GM06990 (cell line): ENCODE measurements at regions not wholly inside any gene's neighbourhood (a gene's known extent, or its start where the extent isn't known, plus 50 kb on each side); places are given as distances from the start of the nearest gene placed in this dataset.

ENCODE experiments used
- DNase-seq: peaks from one replicate; pipeline ENCODE4 v3.0.0-alpha.2; 2011; ENCODE audit not compliant: insufficient read length; ENCODE audit errors: extremely low read depth
- H3K27me3 ChIP-seq: replicated peaks from 2 replicates; pipeline ENCODE4 v1.6.0; 2011; ENCODE audit warnings: low read length; ENCODE audit not compliant: control insufficient read depth, insufficient read depth
- H3K36me3 ChIP-seq: 2 replicates; pipeline ENCODE4 v1.5.1; 2011; ENCODE audit warnings: low read length; ENCODE audit not compliant: control insufficient read depth, insufficient read depth
- H3K4me3 ChIP-seq: replicated peaks from 2 replicates; pipeline ENCODE4 v1.5.1; 2011; ENCODE audit warnings: low read depth, mild to moderate bottlenecking, control low read depth, low read length
- CTCF ChIP-seq: IDR thresholded peaks from 2 replicates; pipeline ENCODE4 v1.5.1; 2011; ENCODE audit warnings: low read length, control low read depth, mild to moderate bottlenecking, inconsistent platforms; ENCODE audit not compliant: insufficient read depth, poor library complexity, severe bottlenecking

DNA sequence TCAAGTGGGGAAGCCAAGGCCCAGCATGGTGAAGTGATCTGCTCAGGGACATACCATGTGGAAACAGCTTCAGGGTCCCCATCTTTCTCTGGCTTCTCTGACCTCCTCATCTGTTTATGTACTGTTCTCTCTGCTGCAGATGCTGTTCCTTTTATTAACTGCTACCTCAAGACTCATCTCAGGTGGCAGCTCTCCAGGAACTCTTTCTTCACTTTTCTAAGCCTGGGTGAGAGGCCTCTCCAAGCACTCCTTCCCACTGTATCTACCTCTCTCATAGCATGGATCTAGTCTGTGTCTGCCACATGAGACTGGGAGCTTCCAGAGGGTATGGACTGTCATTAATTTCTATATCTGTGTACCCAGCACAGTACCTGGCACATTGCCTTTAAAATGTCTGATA, 73.4 kb upstream of the PPM1J start:
- no peaks in the 10 kb centered on the region for H3K27me3 ChIP-seq
- H3K4me3 ChIP-seq: no peak overlapping the region
- DNase-seq: no peak
- no peak for TF ChIP-seq CTCF
- no peaks in the 10 kb centered on the region for H3K36me3 ChIP-seq

DNA sequence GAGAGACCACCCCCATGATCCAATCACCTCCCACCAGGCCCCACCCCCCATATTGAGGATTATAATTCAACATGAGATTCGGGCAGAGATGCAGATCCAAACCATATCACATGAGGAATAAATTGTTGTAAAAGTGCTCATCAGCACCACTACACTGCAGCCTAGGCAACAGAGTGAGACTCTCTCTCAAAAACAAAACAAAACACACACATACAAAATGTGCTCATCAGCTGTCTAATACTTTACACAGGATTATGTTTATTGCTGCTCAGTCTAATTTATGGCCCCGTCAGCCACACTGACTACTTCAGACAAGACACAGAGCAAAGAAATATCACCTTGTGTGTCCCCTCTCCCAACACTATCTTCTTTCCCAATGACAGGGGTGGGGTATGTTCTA, 72.9 kb upstream of the PPM1J start:
- Histone ChIP-seq H3K36me3 (no peaks in the 10 kb centered on the region), H3K27me3 (no peaks in the 10 kb centered on the region), H3K4me3 (no peak overlapping the region)
- no peak for DNase-seq
- no peak for TF ChIP-seq CTCF

DNA sequence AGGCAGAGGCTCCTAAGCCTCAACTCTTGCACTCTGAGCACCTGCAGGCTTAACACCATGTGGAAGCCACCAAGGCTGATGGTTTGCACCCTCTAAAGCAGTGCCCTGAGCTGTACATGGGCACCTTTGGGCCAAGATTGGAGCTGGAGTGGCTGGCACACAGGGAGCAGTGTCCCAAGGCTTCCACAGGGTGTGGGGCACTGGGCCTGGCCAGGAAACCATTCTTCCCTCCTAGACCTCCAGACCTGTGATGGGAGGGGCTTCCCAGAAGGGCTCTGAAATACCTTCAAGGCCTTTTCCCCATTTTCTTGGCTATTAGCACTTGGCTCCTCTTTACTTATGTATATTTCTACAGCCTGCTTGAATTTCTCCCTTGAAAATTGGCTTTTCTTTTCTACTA, 67.9 kb upstream of the PPM1J start:
- TF ChIP-seq CTCF: no peak
- H3K27me3 ChIP-seq: no peaks in the 10 kb centered on the region; the same call in 1 of the 2 replicates
- no peaks in the 10 kb centered on the region for H3K36me3 ChIP-seq
- DNase-seq: no peak
- no peak overlapping the region for H3K4me3 ChIP-seq

DNA sequence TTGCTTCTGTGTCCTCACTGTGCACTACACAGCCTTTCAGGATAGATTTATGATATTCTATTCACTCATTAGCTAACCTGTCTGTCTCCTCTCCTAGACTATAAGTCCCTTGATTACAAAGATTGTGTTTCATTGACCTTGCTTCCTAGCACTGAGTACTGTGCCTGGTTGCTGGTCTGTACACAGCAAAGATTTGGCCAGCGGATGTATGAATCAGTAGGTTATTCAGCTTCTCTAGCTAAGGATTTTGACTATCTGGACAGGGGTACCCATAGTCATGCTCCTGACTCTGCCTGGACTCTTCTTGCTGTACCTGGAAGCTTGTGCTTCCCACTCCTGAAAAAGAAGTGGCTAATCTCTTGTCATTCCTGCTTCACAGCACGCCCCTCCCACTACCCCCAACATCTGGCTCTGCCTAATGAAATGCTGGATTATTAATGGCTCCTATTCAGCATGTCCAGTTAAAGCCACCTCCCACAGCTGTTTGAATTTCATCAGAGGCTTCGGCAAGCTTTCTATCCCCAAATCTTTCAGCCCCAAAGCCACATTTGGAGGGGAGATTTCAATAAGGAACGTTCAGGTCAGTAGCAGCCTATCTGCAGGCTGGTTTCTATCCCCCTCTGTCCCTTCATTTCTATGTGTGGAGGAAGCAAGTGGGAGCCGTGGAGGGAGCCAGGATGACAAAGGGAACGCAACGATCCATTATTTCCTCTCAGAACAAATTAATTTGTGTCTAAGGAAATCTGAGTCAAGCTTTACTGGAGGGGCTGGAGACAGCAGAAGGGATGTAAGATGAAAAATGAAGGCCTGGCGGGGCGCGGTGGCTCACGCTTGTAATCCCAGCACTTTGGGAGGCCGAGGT, 64.8 kb upstream of the PPM1J start:
- no peak overlapping the region for H3K4me3 ChIP-seq
- no peaks in the 10 kb centered on the region; the same call in 1 of the 2 replicates for H3K27me3 ChIP-seq
- H3K36me3 ChIP-seq: no peaks in the 10 kb centered on the region
- no peak for DNase-seq
- TF ChIP-seq CTCF: no peak

DNA sequence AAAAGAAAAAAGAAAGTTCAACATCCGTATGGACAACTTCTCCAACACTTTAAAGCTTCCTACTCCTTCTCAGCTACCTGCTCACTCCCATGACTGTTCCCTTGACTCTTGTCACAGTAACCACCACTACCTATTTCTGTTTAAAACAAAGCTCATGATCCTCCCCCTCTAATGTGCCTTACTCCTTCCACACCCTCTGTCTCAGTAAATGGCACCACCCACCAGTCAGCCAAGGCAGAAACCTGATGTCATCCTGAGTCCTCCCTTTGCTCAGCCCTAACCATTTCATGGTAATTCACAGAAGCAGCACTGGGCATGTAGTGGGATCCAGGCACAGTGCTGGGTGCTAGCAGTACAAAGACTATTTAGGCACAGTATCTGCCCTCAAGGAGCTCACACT, 63.0 kb upstream of the PPM1J start:
- TF ChIP-seq CTCF: no peak
- H3K4me3 ChIP-seq: no peak overlapping the region

More for the DNA sequence above, 63.0 kb upstream of the PPM1J start:
- DNase-seq: no peak
- no peaks in the 10 kb centered on the region; the same call in 1 of the 2 replicates for H3K27me3 ChIP-seq
- H3K36me3 ChIP-seq: no peaks in the 10 kb centered on the region
